Daoy (cell line): ENCODE measurements at regions not wholly inside any gene's neighbourhood (a gene's known extent, or its start where the extent isn't known, plus 50 kb on each side); places are given as distances from the start of the nearest gene placed in this dataset.
"Not testable (repeated sequence)": the region's sequence is repeated elsewhere in the genome, so short reads cannot be mapped to it uniquely, and the experiment has no call there.

ENCODE experiments used
- DNase-seq: peaks from one replicate; pipeline ENCODE4 v3.0.0-alpha.2; 2015; ENCODE audit warnings: low read depth

DNA sequence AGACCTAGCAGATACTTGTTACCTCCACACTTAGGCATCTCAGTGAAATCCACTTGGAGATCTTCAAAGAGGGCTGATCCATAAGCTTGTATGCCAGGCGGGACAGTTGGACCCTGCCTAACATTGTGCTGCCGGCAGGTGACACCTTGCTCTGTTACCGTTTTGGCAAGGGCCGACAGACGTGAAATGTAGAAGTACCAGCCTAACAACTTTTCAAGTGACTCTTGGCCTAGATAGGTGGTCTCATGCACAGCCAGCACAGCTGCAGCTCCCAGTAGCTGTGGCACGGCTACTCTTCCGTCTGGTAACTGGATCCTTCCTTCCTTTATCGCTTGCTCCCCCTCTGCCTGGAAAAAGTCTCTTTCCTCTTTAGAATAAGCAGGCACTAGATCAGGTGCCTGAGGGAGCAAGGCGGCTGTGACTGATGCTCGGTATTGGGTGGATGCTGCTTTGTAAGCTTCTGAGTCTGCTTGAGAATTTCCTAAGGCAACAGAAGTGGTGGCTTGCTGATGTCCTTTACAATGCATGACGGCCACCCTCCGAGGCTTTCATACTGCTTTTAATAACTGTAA is 713.5 kb downstream of the AMY1C start:
- DNase-seq, result no peak

DNA sequence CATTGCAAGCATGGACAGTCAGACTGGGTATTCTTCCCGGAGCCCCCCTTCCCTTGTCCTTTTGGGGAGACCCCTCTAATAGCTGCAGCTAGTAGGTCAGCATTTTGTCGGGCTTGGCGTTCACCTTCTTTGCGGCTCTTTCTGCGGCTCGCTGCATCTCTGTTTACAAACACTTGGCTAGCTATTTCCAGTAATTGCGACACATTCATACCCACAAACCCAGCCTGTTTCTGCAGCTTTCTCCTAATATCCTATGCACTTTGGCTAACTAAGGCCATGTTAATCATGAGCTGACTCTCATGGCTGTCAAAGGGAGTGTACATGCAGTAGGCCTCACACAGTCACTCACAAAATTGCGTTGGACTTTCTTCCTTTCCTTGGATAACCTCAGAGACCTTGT is 716.4 kb downstream of the AMY1C start:
- DNase-seq, result no peak

DNA sequence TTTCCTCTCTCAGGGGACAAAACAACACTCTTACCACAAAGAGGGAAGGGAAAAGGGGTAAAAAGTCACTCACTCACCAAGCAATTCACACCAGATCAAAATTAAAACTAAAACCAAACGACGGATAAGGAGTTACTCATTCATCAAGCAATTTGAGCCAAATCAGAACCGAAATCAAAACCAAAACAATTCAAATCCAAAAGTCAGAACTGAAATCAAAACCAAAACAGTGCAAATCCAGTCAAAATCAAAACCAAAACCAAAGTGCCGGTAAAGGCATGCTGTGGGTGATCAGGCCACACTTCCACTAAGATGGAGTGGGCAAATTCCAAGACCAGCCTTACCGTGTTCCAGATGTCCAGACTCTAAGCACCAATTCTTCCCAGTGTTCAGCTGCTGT is 717.9 kb downstream of the AMY1C start:
- no peak for DNase-seq

DNA sequence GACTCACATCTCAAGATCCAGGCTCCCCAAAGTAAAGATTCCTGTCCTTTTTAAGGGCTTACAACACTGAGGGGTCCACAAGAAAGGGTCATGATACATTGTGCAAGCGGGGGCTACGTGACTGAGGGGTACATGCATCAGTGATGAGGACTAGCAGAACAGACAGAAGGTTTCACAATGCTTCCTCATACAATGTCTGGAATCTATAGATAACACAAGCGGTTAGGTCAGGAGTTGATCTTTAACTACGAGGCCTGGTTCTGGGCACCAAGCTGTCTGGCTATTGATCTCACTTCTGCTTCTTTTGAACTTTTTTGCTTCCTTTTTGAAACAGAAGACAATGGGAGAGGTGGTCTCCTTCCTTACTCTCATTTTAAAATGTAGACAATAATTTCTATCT is 718.6 kb downstream of the AMY1C start:
- no peak for DNase-seq

DNA sequence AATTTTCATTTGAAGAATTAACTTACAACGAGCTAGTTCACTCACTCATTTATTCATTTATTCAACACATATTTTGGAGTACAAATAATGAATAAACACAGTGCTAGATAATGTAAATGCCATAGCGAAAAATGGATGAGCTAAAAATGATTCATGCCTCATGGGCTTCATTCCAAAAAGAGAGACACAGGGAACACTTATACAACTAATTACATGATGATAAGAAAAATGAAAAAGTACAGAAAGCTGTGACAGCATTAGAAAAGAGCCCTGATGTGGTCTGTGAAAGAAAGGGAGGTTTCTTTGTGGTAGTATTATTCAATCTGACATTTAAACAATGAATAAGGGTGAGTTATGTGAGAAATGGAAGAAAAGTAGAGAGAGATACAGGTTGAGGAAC is 726.4 kb downstream of the AMY1C start:
- DNase-seq, result no peak

DNA sequence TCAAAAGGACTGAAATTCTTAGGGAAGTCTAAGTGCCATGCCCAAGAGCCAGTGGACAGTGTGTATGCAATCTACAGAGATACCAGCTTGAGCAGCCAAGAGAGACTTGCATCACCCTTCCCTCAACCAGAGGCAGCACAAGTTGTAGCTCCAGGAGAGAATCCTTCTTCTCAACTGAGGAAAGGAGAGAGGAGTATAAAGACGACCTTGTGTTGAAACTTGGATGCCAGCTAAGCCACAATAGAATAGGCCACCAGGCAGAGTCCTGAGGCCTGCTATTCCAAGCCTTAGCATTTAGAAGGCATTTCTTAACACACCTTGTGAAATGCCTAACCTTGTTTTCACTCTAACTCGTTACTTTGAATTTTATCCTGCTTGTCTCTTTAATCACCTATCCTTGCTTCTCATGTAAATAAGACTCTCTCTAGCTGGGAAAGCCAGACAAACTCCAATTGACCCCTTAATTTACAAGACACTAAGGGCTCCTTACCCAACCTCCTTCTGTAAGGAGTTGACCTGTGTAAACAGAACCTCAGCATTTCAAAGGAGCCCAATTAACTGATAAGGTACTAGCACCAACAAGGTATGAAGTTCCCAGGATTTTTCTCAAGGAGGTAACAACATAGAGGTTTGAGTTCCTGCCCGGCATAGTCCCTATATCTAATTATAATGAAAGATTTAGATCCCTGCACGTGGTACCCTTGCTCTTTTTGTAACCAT is 738.8 kb downstream of the AMY1C start:
- DNase-seq, result no peak

DNA sequence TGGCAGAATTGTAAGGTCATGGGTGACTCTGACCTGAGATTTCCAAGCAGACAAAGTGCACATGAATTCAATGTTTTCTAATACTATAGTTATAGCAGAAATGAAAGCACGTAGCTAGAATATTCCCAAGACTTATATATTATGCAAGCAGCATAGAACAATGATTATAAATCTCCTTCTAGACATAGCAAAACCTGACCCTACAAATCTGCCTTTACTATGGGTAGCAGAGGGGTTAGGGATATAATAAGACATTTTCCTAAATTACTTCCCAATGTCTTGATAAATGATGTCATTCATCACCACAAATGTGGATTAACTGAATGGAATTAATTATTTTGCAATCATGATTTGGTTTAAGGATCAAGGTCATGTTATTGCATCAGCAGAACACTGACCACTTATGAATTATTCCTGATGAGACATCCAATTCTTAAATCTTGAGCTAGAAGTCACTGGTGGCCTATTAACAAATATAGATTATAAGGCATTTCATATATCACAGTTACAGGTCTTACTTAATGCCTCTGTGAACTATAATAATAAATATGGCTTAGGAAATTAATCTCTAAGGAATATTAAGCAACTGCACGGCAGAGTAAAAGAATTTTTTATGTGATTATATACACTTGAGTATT is 776.6 kb downstream of the AMY1C start:
- no peak for DNase-seq

DNA sequence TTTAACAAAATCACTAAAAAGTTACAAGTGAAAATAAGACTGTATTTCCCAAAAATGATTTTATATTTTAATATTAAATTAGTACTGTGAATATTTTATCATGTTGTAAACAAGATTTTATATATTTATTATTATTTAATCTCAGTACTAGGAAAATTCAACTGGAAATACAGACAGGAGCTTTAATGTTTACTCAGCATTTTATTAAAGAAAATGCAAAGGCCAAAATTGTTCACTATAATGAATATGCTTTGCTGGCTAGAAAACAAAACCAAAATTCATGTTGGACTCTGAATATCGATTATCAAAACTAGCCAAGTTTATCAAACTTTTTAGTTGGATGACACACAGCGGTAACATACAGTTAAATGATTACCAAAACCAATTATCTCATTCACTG is 782.3 kb downstream of the AMY1C start:
- no peak for DNase-seq

DNA sequence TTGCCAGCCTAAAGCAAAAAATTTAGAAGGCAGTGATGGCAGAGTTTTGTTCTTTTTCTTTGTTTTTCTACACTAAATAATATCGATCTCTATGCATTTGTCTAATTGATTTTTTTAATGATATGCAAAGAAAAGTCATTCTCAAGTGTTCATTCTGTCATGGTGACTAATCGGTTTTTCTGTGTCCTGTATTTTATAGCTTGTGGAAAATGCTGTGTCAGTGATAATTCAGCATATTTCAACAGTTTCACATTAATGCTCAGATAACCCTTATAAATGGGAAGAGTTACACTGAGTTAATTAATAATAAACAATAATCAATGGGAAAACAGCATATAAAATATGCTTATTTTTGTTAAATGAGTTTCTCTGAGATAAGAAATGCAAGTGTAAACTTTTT is 824.9 kb downstream of the AMY1C start:
- DNase-seq, result no peak

DNA sequence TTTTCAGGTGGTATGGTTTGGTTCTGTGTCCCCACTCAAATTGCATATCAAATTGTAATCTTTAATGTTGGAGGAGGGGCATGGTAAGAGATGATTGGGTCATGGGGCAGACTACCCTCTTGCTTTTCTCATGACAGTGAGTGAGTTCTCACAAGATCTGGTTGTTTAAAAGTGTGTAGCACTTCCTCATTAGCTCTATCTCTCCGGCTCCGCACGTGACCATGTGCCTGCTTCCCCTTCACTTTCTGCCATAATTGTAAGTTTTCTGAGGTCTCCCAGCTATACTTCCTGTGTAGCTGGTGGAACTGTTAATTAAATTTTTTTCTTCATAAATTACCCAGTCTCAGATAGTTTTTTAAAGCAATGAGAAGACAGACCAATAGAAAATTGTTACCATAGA is 843.2 kb downstream of the AMY1C start:
- no peak for DNase-seq

DNA sequence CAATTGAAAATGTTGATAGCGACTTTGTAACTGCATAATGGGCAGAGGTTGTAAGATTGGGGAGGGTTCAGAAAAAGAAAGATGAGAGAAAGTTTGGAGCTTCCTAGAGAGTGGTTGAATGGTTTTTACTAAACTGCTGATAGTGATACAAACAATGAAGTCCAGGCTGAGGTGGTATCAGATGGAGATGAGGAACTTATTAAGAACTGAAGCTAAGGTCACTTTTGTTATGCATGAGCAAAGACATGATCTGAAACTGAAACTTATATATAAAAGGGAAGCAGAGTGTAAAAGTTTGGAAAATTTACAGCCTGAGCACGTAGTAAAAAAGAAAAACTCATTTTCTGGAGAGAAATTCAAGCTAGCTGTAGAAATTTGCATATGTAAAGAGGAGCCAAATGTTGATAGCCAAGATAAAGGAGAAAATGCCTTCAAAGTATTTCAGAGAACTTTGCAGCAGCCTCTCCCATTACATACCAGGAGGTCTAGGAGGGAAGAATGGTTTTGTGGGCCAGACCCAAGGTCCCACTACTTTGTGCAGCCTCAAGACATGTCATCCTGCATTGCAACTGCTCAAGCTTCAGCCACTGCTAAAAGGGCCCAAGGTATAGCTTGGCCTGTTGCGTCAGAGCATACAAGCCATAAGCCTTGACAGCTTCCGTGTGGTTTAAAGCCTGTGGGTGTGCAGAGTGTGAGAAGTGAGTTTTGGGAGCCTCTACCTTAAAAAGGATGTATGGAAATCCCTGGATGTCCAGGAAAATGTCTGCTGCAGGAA is 843.9 kb downstream of the AMY1C start:
- DNase-seq, result no peak

DNA sequence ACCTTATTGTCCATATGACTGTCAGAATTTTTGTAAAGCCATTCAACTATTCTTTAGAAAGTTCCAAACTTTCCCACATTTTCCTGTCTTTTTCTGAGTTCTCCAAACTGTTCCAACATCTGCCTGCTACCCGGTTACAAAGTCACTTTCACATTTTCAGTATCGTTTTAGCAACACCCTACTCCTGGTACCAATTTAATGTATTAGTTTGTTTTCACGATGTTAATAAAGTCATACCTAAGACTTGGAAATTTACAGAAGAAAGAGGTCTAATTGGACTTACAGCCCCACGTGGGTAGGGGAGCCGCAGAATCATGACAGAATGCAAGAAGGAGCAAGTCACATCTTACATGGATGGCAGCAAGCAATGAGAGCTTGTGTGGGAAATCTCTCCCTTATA is 867.8 kb downstream of the AMY1C start:
- DNase-seq, result no peak

DNA sequence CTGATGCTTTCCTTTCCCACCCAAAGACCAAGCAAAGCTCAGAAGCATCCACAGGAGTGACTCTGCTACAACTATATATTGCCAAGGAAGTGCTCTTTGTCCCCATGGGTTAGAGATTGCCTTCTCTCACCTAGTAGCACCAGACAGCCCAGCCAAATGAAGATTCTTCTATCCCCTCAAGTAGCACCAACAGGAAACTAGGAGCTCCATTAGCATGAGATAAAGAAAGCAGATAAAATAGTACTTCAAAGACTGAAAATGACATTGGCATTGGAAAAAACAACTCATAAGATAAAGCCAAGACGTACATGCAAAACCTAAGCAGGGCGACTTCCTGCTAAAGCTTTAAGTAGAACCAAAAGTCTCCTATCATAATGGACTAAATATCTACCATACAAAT is 871.5 kb downstream of the AMY1C start:
- no peak for DNase-seq

DNA sequence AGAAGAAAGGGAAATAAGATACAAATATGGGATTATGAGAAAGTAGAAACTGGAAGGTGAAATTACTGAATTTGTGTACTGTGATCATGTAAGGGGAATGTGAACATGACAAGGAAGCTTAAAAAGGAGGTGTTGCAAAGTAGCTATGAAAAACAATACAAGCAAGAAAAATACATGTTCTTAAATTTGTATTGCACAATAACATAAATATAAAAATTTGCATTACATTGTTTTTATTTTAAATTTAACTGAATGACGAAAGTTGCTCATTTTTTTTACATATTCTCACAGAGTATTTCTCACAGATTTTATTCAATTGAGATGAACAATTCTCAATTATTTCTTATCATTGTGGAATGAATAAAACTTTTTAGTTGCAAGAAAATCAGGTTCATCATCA is 874.8 kb downstream of the AMY1C start:
- DNase-seq, result no peak

DNA sequence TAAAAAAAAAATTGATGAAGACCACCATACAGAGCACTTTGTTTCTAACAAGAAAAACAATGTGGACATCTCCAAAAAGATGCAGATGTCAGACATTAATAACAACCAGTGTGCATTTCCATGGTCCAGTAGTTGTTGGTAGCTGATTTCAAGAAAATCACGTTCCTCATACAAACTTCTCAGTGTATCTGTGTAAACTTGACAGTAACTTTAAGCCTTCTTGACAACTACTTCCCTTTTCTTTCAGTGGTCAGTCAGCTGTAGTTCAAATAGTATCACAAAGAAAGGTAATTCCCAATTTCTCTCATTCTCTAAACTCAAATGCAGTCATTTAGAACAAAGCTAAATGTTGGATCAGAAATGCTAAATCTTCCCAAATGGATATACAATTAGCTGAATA is 879.9 kb downstream of the AMY1C start:
- no peak for DNase-seq

DNA sequence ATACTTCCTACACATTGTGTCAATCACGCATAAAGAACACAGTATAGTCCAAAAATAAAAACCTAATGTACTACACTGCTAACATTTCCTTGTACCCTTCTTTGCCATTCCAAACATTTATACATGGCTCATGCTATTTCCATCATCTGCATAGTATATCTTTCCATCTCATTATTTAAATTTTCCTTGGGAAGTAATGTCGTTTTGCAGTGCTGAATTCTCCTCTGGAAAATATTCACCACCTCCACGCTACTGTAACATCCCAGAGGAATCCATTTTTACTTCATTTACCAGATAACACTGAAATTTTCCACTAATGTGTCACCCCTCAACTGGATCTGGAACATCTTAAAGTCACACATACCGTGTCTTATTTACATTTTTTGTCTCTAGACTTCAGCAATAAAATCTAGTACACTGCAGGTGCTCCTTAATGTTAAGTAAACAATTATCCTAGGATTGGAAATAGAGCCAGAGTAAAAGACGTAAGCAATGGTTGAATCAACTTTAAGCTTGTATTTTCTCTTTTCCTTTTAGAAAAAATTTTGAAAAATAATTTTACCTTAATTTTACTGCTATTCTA is 881.0 kb downstream of the AMY1C start:
- DNase-seq, result no peak

DNA sequence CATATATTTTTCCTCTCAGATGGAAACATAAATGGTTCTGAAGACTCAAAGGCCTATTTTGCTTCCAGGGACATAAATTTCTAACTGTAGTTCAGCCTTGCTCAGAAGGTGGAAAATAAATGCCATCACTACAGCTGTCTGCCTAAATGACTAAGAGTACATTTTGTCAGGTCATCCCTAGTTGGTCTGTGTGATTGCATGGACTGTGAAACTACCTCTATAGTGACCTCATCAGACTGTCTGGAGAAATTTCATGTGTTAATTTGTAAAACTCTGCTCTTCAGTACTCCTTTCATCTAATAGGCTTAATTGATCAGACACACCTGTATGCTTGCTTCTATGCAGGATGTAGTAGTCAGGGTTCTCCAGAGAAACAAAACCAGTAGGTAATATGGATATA is 886.9 kb downstream of the AMY1C start:
- no peak for DNase-seq

DNA sequence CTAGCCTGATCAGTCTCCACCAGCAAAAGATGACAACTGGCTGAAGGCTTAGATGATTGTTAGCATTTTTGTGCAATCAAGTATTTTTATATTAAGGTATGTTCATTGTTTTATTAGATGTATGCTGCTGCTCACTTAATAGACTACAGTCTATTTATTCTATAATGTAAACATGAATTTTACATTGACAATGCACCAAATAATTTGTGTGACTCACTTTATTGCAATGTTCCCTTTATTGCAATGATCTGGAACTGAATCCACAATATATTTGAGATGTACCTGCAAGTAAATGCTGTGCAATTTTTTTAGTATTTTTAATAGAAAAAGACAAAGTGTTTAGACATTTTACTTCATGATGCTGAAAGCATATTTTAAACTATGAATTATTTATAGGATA is 896.5 kb downstream of the AMY1C start:
- DNase-seq, result no peak

DNA sequence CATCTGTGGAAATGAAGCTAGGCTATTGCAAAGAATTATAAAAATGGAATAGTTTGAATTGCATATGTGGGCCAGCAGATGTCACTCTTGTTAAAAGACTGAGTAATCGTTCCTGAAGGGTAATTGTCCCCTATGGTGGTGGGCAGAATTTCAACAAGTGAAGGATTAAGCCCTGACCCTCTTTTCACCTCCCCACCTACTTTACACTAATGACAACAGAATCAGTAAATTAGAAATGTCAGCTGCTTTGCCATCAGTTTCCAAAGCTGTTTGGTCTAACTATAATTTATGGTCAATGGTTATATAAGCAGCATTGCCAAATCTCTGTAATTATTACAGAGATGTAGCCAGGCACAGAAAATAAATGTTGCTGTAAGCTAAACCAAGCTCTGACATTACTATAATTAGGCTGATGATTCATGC is 898.6 kb downstream of the AMY1C start:
- no peak for DNase-seq

DNA sequence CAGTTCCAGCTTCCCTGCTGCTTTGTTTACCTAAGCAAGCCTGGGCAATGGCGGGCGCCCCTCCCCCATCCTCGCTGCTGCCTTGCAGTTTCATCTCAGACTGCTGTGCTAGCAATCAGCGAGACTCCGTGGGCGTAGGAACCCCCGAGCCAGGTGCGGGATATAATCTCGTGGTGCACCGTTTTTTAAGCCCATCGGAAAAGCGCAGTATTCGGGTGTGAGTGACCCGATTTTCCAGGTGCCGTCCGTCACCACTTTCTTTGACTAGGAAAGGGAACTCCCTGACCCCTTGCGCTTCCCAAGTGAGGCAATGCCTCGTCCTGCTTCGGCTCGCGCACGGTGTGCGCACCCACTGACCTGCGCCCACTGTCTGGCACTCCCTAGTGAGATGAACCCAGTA is 914.7 kb downstream of the AMY1C start:
- not testable (repeated sequence) for DNase-seq

DNA sequence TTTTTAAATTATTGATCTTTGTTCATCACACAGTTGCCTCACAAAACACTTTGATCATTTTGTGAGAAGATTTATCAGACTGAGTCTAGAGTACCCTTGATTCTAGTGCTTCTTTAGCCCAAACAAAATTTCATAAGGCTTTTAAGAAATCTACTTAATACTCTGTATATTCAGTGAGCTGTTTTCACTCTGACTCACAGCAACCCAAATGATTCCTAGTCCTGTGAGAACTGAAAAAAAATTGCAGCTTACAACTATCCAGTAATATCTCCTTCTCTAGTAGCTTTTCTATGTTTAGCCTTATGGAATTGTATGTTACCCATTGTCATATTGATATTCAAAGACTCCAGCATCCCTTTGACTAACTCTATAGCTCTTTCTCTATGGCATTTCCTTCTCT is 915.6 kb downstream of the AMY1C start:
- no peak for DNase-seq

DNA sequence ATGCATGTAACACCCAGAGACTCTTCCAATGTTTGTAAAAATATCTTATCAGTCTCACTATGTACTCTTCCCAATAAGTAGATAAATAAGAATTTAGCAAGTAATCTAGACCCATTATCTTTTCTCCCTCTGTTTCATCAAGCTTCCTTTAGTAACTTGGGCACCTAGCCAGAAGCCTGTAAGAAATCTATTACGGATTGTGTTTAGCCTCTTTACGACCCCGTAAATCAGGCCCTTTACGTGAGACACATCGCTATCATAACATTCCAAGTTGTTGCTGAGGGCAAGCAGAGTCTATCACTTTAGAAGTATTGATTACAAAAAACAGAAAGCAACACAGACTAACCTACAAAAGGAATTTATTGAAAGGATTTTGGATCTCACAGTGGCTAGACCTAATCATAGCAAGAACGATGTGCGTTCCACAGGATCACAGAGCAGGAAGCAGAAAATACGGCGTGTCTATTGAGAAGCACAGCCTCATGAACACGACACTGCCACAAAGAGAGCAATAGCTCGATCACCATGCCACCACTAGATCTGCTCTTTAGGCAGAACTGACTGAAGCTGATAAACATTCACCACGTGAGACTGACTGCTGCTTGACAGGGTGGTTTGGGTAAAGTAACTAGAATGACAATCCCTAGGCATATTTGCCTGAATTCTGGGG is 922.1 kb downstream of the AMY1C start:
- no peak for DNase-seq
